MM.1S (cell line): ENCODE measurements at regions not wholly inside any gene's neighbourhood (a gene's known extent, or its start where the extent isn't known, plus 50 kb on each side); places are given as distances from the start of the nearest gene placed in this dataset.

ENCODE experiments used
- CTCF ChIP-seq: fragments of 300-600 bp; sonication (generic); IDR thresholded peaks from 2 replicates; pipeline ENCODE4 v1.5.1; 2016; ENCODE audit warnings: antibody characterized with exemption, low read length, mixed read lengths
- EZH2 ChIP-seq: fragments of 300-600 bp; sonication (generic); optimal IDR thresholded peaks from 2 replicates; pipeline ENCODE3; 2017; ENCODE audit warnings: low read depth, mild to moderate bottlenecking, antibody characterized with exemption, low read length, mixed read lengths
- EZH2phosphoT487 ChIP-seq: fragments of 300-600 bp; sonication (generic); IDR thresholded peaks from 2 replicates; pipeline ENCODE4 v1.6.1; 2018; ENCODE audit warnings: antibody characterized with exemption, low read length

GRCh38 chr16:54694651-54695050 is 236.0 kb upstream of the IRX5 start:
- TF ChIP-seq CTCF (no peak), EZH2phosphoT487 (no peak), EZH2 (no peak)
